DMS 273 (cell line): ENCODE measurements at regions not wholly inside any gene's neighbourhood (a gene's known extent, or its start where the extent isn't known, plus 50 kb on each side); places are given as distances from the start of the nearest gene placed in this dataset.
"Not testable (repeated sequence)": the region's sequence is repeated elsewhere in the genome, so short reads cannot be mapped to it uniquely, and the experiment has no call there.

Experiments used
- DNase-seq: peaks from one replicate; lab custom pipeline; 2025; ENCODE audit not compliant: unreplicated experiment; lab: John Stamatoyannopoulos, UW

GRCh38 chr6:141884850-141885249, 247.9 kb upstream of the GJE1 start:
- DNase-seq = no peak

GRCh38 chr6:141878686-141879085, 254.0 kb upstream of the GJE1 start:
- no peak for DNase-seq

GRCh38 chr6:141877275-141877983, 255.3 kb upstream of the GJE1 start:
- DNase-seq = no peak

- no peak for DNase-seq
Observed at GRCh38 chr6:141874930-141875602, 257.7 kb upstream of the GJE1 start.

GRCh38 chr6:141869509-141869908, 263.2 kb upstream of the GJE1 start:
- not testable (repeated sequence) for DNase-seq

GRCh38 chr6:141867767-141868166, 265.0 kb upstream of the GJE1 start:
- no peak for DNase-seq

GRCh38 chr6:141866731-141867497, 265.8 kb upstream of the GJE1 start:
- DNase-seq = no peak

GRCh38 chr6:141851063-141851462, 281.7 kb upstream of the GJE1 start:
- DNase-seq = no peak

- DNase-seq = no peak
Observed at GRCh38 chr6:141848029-141848890, 284.5 kb upstream of the GJE1 start.

- DNase-seq = no peak
Observed at GRCh38 chr6:141846639-141847038, 286.1 kb upstream of the GJE1 start.

GRCh38 chr6:141843178-141843834, 289.4 kb upstream of the GJE1 start:
- DNase-seq = no peak

- DNase-seq = no peak
Observed at GRCh38 chr6:141833001-141833655, 299.6 kb upstream of the GJE1 start.

GRCh38 chr6:141830530-141830929, 302.2 kb upstream of the GJE1 start:
- DNase-seq = no peak

GRCh38 chr6:141829566-141830360, 303.0 kb upstream of the GJE1 start:
- no peak for DNase-seq

- DNase-seq = no peak
Observed at GRCh38 chr6:141824350-141824749, 308.4 kb upstream of the GJE1 start.

GRCh38 chr6:141815039-141815438, 317.7 kb upstream of the GJE1 start:
- not testable (repeated sequence) for DNase-seq

GRCh38 chr6:141809901-141810300, 322.8 kb upstream of the GJE1 start:
- DNase-seq = no peak

GRCh38 chr6:141808662-141809061, 324.1 kb upstream of the GJE1 start:
- no peak for DNase-seq

GRCh38 chr6:141800973-141801372, 331.8 kb upstream of the GJE1 start:
- not testable (repeated sequence) for DNase-seq
